ENCODE measurements at regions not wholly inside any gene's neighbourhood (a gene's known extent, or its start where the extent isn't known, plus 50 kb on each side); places are given as distances from the start of the nearest gene placed in this dataset.

DNA sequence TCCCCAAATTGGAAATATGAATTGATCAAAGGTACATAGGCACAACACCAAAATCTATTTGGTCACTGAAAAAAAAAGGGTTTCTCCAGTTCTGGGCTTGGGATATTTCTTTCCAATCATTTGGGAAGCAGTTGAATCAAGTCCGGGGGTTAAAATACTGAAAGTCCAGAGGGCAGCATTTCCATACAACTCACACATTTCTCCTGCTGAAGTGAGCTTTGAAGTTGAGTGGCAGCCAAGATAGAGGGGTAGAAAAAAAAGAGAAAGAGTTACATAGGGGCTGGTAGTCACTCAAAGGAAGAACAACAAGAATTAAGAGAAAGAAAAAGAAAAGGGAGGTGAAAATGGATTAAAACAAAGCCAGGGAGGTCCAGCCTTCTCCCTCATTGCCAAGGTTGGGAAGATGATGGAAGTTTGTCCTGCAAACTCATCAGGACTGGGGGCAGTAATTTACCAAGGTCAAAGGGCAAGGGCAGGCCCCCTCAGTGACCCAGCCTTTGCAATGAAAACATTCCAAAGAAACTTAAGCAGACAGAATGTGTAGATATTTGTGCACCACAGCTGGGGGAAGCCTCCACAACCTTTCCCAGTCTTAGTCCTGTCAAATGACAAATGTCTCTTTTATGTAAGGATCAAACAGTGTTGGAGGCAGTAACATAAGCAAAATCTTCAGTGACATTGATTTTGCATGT lies 525.3 kb upstream of the JARID2 start:
- TF ChIP-seq MXI1 (IDR thresholded peaks at IDR 0.05; ENCODE audit: low read depth, low read length) (no peak), POLR2AphosphoS5 (IDR thresholded peaks at IDR 0.05; ENCODE audit: low read depth, low read length) (no peak), SIN3A (IDR thresholded peaks at IDR 0.05; ENCODE audit: borderline replicate concordance, low read depth, low read length) (no peak), EZH2phosphoT487 (IDR thresholded peaks at IDR 0.05; ENCODE audit: borderline replicate concordance, low read depth) (no peak), GABPA (IDR thresholded peaks at IDR 0.05; ENCODE audit: low read depth) (no peak), FOXJ3 (CRISPR knock-in tag; IDR thresholded peaks at IDR 0.05) (no peak), RAD21 (IDR thresholded peaks at IDR 0.05; ENCODE audit: low read length) (no peak), EP300 (IDR thresholded peaks at IDR 0.05; ENCODE audit: borderline replicate concordance in 1 of 2, low read depth in 1 of 2, low read length in 1 of 2) (no peak)
- TF ChIP-seq, protein P1, sequence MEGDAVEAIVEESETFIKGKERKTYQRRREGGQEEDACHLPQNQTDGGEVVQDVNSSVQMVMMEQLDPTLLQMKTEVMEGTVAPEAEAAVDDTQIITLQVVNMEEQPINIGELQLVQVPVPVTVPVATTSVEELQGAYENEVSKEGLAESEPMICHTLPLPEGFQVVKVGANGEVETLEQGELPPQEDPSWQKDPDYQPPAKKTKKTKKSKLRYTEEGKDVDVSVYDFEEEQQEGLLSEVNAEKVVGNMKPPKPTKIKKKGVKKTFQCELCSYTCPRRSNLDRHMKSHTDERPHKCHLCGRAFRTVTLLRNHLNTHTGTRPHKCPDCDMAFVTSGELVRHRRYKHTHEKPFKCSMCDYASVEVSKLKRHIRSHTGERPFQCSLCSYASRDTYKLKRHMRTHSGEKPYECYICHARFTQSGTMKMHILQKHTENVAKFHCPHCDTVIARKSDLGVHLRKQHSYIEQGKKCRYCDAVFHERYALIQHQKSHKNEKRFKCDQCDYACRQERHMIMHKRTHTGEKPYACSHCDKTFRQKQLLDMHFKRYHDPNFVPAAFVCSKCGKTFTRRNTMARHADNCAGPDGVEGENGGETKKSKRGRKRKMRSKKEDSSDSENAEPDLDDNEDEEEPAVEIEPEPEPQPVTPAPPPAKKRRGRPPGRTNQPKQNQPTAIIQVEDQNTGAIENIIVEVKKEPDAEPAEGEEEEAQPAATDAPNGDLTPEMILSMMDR (IDR thresholded peaks at IDR 0.05) = no peak
- TF ChIP-seq, protein P2, sequence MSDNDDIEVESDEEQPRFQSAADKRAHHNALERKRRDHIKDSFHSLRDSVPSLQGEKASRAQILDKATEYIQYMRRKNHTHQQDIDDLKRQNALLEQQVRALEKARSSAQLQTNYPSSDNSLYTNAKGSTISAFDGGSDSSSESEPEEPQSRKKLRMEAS (IDR thresholded peaks at IDR 0.05; ENCODE audit: low read depth) = no peak
- TF ChIP-seq, protein P3, sequence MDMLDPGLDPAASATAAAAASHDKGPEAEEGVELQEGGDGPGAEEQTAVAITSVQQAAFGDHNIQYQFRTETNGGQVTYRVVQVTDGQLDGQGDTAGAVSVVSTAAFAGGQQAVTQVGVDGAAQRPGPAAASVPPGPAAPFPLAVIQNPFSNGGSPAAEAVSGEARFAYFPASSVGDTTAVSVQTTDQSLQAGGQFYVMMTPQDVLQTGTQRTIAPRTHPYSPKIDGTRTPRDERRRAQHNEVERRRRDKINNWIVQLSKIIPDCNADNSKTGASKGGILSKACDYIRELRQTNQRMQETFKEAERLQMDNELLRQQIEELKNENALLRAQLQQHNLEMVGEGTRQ (IDR thresholded peaks at IDR 0.05; ENCODE audit: borderline replicate concordance, low read depth, low read length) = no peak
- TF ChIP-seq, protein P4, sequence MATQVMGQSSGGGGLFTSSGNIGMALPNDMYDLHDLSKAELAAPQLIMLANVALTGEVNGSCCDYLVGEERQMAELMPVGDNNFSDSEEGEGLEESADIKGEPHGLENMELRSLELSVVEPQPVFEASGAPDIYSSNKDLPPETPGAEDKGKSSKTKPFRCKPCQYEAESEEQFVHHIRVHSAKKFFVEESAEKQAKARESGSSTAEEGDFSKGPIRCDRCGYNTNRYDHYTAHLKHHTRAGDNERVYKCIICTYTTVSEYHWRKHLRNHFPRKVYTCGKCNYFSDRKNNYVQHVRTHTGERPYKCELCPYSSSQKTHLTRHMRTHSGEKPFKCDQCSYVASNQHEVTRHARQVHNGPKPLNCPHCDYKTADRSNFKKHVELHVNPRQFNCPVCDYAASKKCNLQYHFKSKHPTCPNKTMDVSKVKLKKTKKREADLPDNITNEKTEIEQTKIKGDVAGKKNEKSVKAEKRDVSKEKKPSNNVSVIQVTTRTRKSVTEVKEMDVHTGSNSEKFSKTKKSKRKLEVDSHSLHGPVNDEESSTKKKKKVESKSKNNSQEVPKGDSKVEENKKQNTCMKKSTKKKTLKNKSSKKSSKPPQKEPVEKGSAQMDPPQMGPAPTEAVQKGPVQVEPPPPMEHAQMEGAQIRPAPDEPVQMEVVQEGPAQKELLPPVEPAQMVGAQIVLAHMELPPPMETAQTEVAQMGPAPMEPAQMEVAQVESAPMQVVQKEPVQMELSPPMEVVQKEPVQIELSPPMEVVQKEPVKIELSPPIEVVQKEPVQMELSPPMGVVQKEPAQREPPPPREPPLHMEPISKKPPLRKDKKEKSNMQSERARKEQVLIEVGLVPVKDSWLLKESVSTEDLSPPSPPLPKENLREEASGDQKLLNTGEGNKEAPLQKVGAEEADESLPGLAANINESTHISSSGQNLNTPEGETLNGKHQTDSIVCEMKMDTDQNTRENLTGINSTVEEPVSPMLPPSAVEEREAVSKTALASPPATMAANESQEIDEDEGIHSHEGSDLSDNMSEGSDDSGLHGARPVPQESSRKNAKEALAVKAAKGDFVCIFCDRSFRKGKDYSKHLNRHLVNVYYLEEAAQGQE (IDR thresholded peaks at IDR 0.05; ENCODE audit: low read depth, low read length) = no peak

All from SK-N-SH (cell line).